HFFc6 (cell line): ENCODE measurements at regions not wholly inside any gene's neighbourhood (a gene's known extent, or its start where the extent isn't known, plus 50 kb on each side); places are given as distances from the start of the nearest gene placed in this dataset.

Experiments
- DNase-seq: peaks from one replicate; pipeline ENCODE4 v3.0.0-alpha.2; 2018
- H3K27ac Mint-ChIP-seq: 2 replicates; pipeline ENCODE4 v1.8.0; 2020; ENCODE audit warnings: mild to moderate bottlenecking, mixed read lengths
- H3K27me3 Mint-ChIP-seq: 2 replicates; pipeline ENCODE4 v1.8.0; 2021; ENCODE audit warnings: mild to moderate bottlenecking, moderate library complexity, mixed read lengths; ENCODE audit not compliant: insufficient read depth
- H3K36me3 Mint-ChIP-seq: 2 replicates; pipeline ENCODE4 v1.8.0; 2021; ENCODE audit warnings: low read depth, mixed read lengths
- H3K4me1 Mint-ChIP-seq: 2 replicates; pipeline ENCODE4 v1.8.0; 2020; ENCODE audit warnings: low read depth, mixed read lengths
- H3K4me3 Mint-ChIP-seq: 2 replicates; pipeline ENCODE4 v1.8.0; 2020; ENCODE audit warnings: mild to moderate bottlenecking, moderate library complexity, mixed read lengths
- H3K9me3 Mint-ChIP-seq: 2 replicates; pipeline ENCODE4 v1.8.0; 2020; ENCODE audit warnings: mild to moderate bottlenecking, mixed read lengths
- CTCF ChIP-seq: fragments of 200-600 bp; sonication (generic); IDR thresholded peaks from 2 replicates; pipeline ENCODE4 v1.5.0; 2021; ENCODE audit warnings: antibody characterized with exemption, mild to moderate bottlenecking

DNA sequence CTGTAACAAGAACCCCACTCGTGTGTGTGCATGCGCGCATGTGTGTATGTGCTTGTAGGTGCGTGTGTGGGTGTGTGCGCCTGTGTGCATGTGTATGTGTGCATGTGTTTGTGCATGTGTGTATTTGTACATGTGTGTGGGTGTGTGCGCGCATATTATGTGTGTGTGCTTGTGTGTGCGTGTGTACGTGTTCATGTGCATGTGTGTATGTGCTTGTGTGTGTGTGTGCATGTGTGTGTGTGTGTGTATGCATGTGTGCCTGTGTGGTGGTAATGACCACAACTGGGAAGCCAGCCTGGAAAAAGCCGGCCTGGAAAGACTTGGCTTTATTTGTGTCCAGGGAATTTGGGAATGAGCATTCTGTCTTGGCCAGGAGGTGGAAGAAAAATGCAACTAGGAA is 157.5 kb downstream of the PAX1 start:
- H3K9me3 Mint-ChIP-seq, result peaks cover 77% of the 10 kb centered on the region
- no peaks in the 10 kb centered on the region for H3K36me3 Mint-ChIP-seq
- DNase-seq, result no peak
- no peaks in the 10 kb centered on the region for H3K27me3 Mint-ChIP-seq
- H3K4me1 Mint-ChIP-seq, result no peaks in the 10 kb centered on the region
- H3K4me3 Mint-ChIP-seq, result no peak overlapping the region
- no peak overlapping the region for H3K27ac Mint-ChIP-seq
- no peak for TF ChIP-seq CTCF

- no peak overlapping the region for H3K27ac Mint-ChIP-seq
- H3K36me3 Mint-ChIP-seq, result no peaks in the 10 kb centered on the region
- no peaks in the 10 kb centered on the region for H3K27me3 Mint-ChIP-seq
- no peak overlapping the region for H3K4me3 Mint-ChIP-seq
- no peaks in the 10 kb centered on the region for H3K4me1 Mint-ChIP-seq
- no peak for TF ChIP-seq CTCF
- DNase-seq, result no peak
- peaks cover 78% of the 10 kb centered on the region for H3K9me3 Mint-ChIP-seq
These were observed 156.9 kb downstream of the PAX1 start for GRCh38 chr20:21862259-21862946.

GRCh38 chr20:21840991-21841390 is 135.5 kb downstream of the PAX1 start:
- H3K27me3 Mint-ChIP-seq, result peaks cover 1% of the 10 kb centered on the region; the same call in 1 of the 2 replicates
- DNase-seq, result no peak
- H3K4me1 Mint-ChIP-seq, result no peaks in the 10 kb centered on the region
- no peak for TF ChIP-seq CTCF
- H3K9me3 Mint-ChIP-seq, result peaks cover 59% of the 10 kb centered on the region
- no peaks in the 10 kb centered on the region for H3K36me3 Mint-ChIP-seq
- H3K4me3 Mint-ChIP-seq, result no peak overlapping the region
- no peak overlapping the region for H3K27ac Mint-ChIP-seq

DNA sequence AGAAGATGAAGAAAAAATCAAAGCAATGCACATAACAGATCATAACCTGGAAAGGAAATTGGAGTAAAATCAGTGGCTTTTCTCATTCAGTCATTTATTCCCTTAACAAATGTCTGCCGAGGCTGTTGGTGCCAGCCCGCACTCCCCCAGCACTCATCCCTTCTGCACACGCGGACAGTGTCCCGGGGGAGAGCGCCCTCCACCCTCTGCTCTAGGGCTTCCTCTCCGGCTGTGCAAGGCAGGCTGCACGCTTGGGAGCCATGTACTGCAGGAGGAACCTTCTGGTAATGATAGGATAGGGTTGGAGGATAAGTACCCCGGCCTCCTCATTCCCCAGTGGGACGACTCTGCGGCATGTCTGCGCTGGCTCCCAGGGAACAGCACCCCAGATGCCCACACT is 134.5 kb downstream of the PAX1 start:
- Mint-ChIP-seq H3K27ac (no peak overlapping the region), H3K4me3 (no peak overlapping the region), H3K4me1 (no peaks in the 10 kb centered on the region), H3K9me3 (peaks cover 59% of the 10 kb centered on the region), H3K27me3 (peaks cover 1% of the 10 kb centered on the region; the same call in 1 of the 2 replicates), H3K36me3 (no peaks in the 10 kb centered on the region)
- no peak for TF ChIP-seq CTCF
- DNase-seq, result no peak

- H3K27ac Mint-ChIP-seq, result no peak overlapping the region
These were observed 130.9 kb downstream of the PAX1 start for GRCh38 chr20:21836346-21836745.

More at GRCh38 chr20:21836346-21836745, 130.9 kb downstream of the PAX1 start:
- Mint-ChIP-seq H3K4me3 (no peak overlapping the region), H3K27me3 (peaks cover 1% of the 10 kb centered on the region; the same call in 1 of the 2 replicates), H3K9me3 (peaks cover 65% of the 10 kb centered on the region), H3K4me1 (no peaks in the 10 kb centered on the region), H3K36me3 (0 out of 2 replicates have a peak, but pooled peaks cover 9% of the 10 kb centered on the region)
- TF ChIP-seq CTCF, result no peak
- DNase-seq, result no peak
